ENCODE measurements at regions not wholly inside any gene's neighbourhood (a gene's known extent, or its start where the extent isn't known, plus 50 kb on each side); places are given as distances from the start of the nearest gene placed in this dataset.

- POLR2A ChIA-PET, result no interaction called here
- intact Hi-C loops (cut with micrococcal nuclease), result no loop called here
- BruUV-seq (replicated peaks), result no TSS peak
- FAIRE-seq, result no peak
- Histone ChIP-seq H3K27me3 (ENCODE audit: control insufficient read depth in 2 of 2, insufficient read depth in 2 of 2, low read length in 2 of 2) (peaks cover 0 to under 1% of the 10 kb centered on the region in 2 experiments), H3K27ac (ENCODE audit: insufficient read depth, low read depth, low read length) (no peak overlapping the region), H3K9me3 (replicated peaks; ENCODE audit: control insufficient read depth, insufficient read depth, low read length) (no peaks in the 10 kb centered on the region), H3K9me1 (replicated peaks; ENCODE audit: control insufficient read depth, extremely low read depth, insufficient read depth, low read length) (no peaks in the 10 kb centered on the region), H3K4me1 (ENCODE audit: control insufficient read depth, extremely low read depth, insufficient read depth, low read length) (peaks cover 2% of the 10 kb centered on the region), H4K20me1 (replicated peaks; ENCODE audit: control insufficient read depth, extremely low read depth, insufficient read depth, low read length) (no peaks in the 10 kb centered on the region), H3K36me3 (ENCODE audit: control insufficient read depth in 2 of 2, extremely low read depth in 1 of 2, insufficient read depth in 2 of 2, low read length in 2 of 2) (no peaks in the 10 kb centered on the region), H3K79me2 (ENCODE audit: control insufficient read depth, insufficient read depth, low read length) (no peaks in the 10 kb centered on the region), H3K9ac (replicated peaks; ENCODE audit: extremely low read depth, insufficient read depth, low read length) (no peak overlapping the region), H3K4me2 (ENCODE audit: insufficient read depth, low read length) (no peak overlapping the region), H2AFZ (ENCODE audit: low read depth, low read length) (no peak overlapping the region), H3K4me3 (replicated peaks in 1 of 3; ENCODE audit: insufficient read depth in 1 of 3, low read depth in 1 of 3, low read length in 3 of 3) (no peak overlapping the region)
- CTCF ChIA-PET, result interaction anchor here (1.6 kb wide), 1 partner anchor 9 kb away, joined by 3 read pairs; no protein-coding TSS in a partner anchor
- no peak for TF ChIP-seq POLR2A (IDR thresholded peaks at IDR 0.05; ENCODE audit: low read depth, low read length)
- no peak for TF ChIP-seq MYC (IDR thresholded peaks at IDR 0.05; ENCODE audit: low read depth, low read length)
- no peak for TF ChIP-seq EZH2 (IDR thresholded peaks at IDR 0.05; ENCODE audit: borderline replicate concordance, low read depth, low read length, severe bottlenecking)
- TF ChIP-seq POLR2AphosphoS5 (IDR thresholded peaks at IDR 0.05; ENCODE audit: insufficient read depth, low read depth, low read length), result no peak
- TF ChIP-seq JUN (IDR thresholded peaks at IDR 0.05; ENCODE audit: borderline replicate concordance, insufficient read depth, insufficient read length, low read depth), result no peak
- TF ChIP-seq MAX (IDR thresholded peaks at IDR 0.05; ENCODE audit: insufficient read depth, insufficient read length), result no peak
- no peak for TF ChIP-seq GATA2 (IDR thresholded peaks at IDR 0.05; ENCODE audit: insufficient read depth, insufficient read length, low read depth, low read length)
- no peak for TF ChIP-seq FOS (IDR thresholded peaks at IDR 0.05; ENCODE audit: borderline replicate concordance, insufficient read depth, low read length)
- no peak for TF ChIP-seq CTCF (IDR thresholded peaks at IDR 0.05; ENCODE audit: extremely low read depth in 1 of 2, insufficient read depth in 1 of 2, low read depth in 1 of 2, low read length in 2 of 2)
- dilution Hi-C loops (cut with MboI; ENCODE audit: extremely low pct_ligation_motif_present, low sequenced_read_pairs), result no loop called here
- no peak for DNase-seq (ENCODE audit: low read depth, low spot score)
These were observed 239.0 kb downstream of the AUH start for GRCh38 chr9:91122755-91123154.
